ENCODE measurements at regions not wholly inside any gene's neighbourhood (a gene's known extent, or its start where the extent isn't known, plus 50 kb on each side); places are given as distances from the start of the nearest gene placed in this dataset.

DNA sequence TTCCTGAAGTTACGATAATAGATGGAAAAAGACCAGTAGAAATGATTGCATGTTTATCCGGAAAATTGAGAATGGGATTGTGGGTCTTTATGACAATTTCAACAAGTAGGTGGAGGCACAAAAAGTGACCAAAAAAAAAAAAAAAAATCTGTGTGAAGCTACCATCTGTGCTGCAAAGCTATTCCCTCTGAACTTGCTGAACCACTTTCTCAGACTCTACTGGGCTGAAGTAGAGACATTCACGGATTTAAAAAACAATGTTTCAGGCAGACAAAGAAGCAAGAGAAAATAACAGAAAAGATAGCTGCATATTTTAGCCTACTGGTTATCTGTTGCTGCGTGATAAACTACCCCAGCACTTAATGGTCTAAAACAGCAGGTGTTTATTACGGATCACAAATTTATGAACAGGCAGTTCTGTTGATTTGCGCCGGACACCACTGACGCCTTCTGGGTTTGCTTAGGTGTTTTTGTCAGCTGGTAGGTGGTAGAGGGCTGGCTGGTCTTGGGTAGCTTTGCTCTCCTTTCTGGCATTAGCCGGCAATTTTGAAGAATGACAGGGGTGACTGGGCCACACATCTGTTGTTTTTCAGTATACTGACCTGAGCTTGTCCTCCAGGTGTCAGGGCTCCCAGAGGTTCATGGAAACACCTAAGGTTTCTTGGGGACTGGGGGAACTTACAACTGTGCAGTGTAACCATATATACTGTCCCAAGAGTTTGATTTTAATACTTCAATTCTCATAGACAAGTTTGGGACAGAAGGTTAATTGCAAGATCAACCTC lies 665.1 kb downstream of the CCSER2 start:
- Mint-ChIP-seq H3K27me3 (ENCODE audit: low read depth) (no peaks in the 10 kb centered on the region), H3K36me3 (ENCODE audit: low read depth) (no peaks in the 10 kb centered on the region), H3K4me1 (peaks cover 5% of the 10 kb centered on the region), H3K9me3 (no peaks in the 10 kb centered on the region), H3K27ac (no peak overlapping the region), H3K4me3 (no peak overlapping the region)
- TF ChIP-seq, protein P1, sequence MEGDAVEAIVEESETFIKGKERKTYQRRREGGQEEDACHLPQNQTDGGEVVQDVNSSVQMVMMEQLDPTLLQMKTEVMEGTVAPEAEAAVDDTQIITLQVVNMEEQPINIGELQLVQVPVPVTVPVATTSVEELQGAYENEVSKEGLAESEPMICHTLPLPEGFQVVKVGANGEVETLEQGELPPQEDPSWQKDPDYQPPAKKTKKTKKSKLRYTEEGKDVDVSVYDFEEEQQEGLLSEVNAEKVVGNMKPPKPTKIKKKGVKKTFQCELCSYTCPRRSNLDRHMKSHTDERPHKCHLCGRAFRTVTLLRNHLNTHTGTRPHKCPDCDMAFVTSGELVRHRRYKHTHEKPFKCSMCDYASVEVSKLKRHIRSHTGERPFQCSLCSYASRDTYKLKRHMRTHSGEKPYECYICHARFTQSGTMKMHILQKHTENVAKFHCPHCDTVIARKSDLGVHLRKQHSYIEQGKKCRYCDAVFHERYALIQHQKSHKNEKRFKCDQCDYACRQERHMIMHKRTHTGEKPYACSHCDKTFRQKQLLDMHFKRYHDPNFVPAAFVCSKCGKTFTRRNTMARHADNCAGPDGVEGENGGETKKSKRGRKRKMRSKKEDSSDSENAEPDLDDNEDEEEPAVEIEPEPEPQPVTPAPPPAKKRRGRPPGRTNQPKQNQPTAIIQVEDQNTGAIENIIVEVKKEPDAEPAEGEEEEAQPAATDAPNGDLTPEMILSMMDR (IDR thresholded peaks at IDR 0.05; ENCODE audit: unreplicated experiment in 3 of 3), result no peak

DNA sequence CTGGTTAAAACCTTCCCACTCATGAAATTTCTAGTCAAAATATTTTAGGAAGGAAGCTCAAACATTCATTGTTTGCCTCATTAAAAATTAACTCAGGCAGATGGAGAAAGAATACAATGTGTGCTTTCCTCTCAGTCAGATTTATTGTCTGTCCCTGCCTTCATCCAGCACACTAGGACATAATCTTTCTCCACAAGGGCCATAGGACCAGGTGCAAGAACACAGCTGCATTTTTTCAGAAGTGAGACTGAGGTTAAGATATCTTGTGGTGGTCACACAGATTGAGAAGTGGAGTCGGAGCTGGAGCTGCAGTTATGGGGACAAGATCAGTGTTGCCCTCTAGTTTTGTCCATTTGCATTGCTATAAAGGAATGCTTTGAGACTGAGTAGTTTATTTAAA lies 666.3 kb downstream of the CCSER2 start:
- TF ChIP-seq, protein P1 (IDR thresholded peaks at IDR 0.05; ENCODE audit: unreplicated experiment in 3 of 3), result no peak
- Mint-ChIP-seq H3K9me3 (no peaks in the 10 kb centered on the region), H3K36me3 (ENCODE audit: low read depth) (no peaks in the 10 kb centered on the region), H3K27me3 (ENCODE audit: low read depth) (no peaks in the 10 kb centered on the region), H3K27ac (no peak overlapping the region), H3K4me1 (peaks cover 5% of the 10 kb centered on the region), H3K4me3 (no peak overlapping the region)

DNA sequence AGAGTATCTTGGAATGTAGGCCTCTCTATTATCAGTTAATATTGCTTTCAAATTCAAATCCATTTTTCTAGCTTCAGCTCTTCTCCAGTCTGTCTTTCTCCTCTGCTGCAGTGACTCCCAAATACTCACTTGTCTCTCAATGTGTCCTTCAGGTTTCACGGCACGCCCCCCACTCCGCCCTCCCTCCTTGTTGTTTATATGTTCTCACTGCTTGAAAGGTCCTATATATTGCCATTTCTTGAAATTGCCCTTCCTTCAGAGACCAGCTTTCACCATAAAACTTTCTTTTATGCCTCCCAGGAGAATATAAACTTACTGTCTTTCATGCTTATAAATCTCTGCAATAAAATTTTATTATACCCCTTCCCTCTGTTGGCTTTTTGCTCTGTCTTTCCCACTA lies 668.2 kb downstream of the CCSER2 start:
- Mint-ChIP-seq H3K27me3 (ENCODE audit: low read depth) (no peaks in the 10 kb centered on the region), H3K27ac (no peak overlapping the region), H3K4me3 (no peak overlapping the region), H3K4me1 (peaks cover 5% of the 10 kb centered on the region), H3K9me3 (no peaks in the 10 kb centered on the region), H3K36me3 (ENCODE audit: low read depth) (no peaks in the 10 kb centered on the region)
- TF ChIP-seq, protein P1 (IDR thresholded peaks at IDR 0.05; ENCODE audit: unreplicated experiment in 3 of 3), result no peak

DNA sequence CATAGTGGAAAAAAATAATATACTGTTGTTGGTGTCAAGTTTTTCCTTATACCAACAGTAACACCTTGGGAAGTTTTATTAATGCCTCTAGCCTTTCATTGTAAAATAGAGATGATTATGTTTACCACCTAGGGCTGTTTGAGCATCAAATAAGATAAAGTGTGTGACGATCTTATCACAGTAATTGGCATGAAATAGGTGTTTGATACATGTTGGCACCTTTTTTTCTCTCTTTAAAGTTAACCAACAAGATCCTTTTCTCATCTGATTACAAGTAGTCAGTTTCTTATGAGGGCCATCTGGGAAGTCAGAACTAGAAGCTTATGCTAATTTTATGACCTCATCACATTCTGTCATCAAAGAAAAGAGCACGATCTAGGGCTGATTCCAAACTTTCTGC lies 669.5 kb downstream of the CCSER2 start:
- TF ChIP-seq, protein P1 (IDR thresholded peaks at IDR 0.05; ENCODE audit: unreplicated experiment in 3 of 3), result no peak
- no peaks in the 10 kb centered on the region for H3K36me3 Mint-ChIP-seq (ENCODE audit: low read depth)
- no peaks in the 10 kb centered on the region for H3K9me3 Mint-ChIP-seq
- H3K27me3 Mint-ChIP-seq (ENCODE audit: low read depth), result no peaks in the 10 kb centered on the region
- H3K27ac Mint-ChIP-seq, result no peak overlapping the region
- H3K4me3 Mint-ChIP-seq, result no peak overlapping the region
- H3K4me1 Mint-ChIP-seq, result peaks cover 5% of the 10 kb centered on the region

DNA sequence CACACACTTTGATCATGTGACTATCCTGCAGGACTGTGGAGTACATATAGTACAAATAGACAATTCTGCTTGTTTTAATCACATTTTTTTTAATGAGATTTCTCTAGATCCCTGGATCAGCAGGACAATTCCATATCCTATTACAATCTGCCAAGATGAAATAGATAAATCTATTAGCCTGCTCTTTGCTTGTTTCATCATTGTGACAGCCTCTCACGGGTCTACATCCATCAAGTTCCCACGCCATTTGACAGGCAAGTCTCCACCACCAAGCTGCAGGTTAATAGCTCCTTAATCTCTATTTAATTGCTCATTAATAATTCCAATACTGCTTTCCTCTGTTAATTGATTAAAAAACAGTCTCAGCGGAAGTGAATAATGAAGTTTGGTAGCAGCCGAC lies 671.5 kb downstream of the CCSER2 start:
- H3K9me3 Mint-ChIP-seq, result no peaks in the 10 kb centered on the region
- no peaks in the 10 kb centered on the region for H3K27me3 Mint-ChIP-seq (ENCODE audit: low read depth)
- no peaks in the 10 kb centered on the region for H3K36me3 Mint-ChIP-seq (ENCODE audit: low read depth)
- no peaks in the 10 kb centered on the region for H3K4me1 Mint-ChIP-seq
- TF ChIP-seq, protein P1 (IDR thresholded peaks at IDR 0.05; ENCODE audit: unreplicated experiment in 3 of 3), result no peak
- no peak overlapping the region for H3K27ac Mint-ChIP-seq
- H3K4me3 Mint-ChIP-seq, result no peak overlapping the region

DNA sequence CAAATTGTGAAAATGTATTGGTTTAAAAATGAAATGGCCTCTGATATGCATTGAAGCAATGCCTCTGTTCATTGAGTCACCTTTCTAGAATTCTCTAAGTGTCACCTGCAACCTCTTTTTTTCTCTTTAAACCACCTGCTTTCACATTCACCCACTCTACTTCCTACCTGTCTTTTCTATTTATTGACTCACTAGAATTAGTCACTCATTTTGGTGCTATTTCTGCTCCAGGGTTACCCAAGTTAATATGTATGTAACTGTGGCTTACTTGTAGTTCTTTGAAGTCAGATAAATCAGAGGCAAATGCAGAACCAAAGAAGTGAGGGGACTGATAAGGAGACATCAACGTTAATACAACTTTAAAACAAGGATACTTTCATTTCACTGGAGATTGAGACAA lies 674.7 kb downstream of the CCSER2 start:
- H3K9me3 Mint-ChIP-seq, result no peaks in the 10 kb centered on the region
- H3K27me3 Mint-ChIP-seq (ENCODE audit: low read depth), result no peaks in the 10 kb centered on the region
- H3K27ac Mint-ChIP-seq, result no peak overlapping the region
- H3K4me1 Mint-ChIP-seq, result no peaks in the 10 kb centered on the region
- no peak overlapping the region for H3K4me3 Mint-ChIP-seq
- H3K36me3 Mint-ChIP-seq (ENCODE audit: low read depth), result no peaks in the 10 kb centered on the region
- TF ChIP-seq, protein P1 (IDR thresholded peaks at IDR 0.05; ENCODE audit: unreplicated experiment in 3 of 3), result no peak
